HepG2 (cell line): ENCODE measurements at regions not wholly inside any gene's neighbourhood (a gene's known extent, or its start where the extent isn't known, plus 50 kb on each side); places are given as distances from the start of the nearest gene placed in this dataset.

ENCODE experiments used
- ATAC-seq: fragments of 200-7000 bp; cut with Tn5 transposase; 3 replicates; pipeline ENCODE4 v1.9.1; 2020; ENCODE audit warnings: mild to moderate bottlenecking, moderate library complexity
- BruUV-seq: library from RNA; stranded (reverse); fragments of 400-500 nt; replicated peaks from 2 replicates; lab custom pipeline; 2021; lab: Mats Ljungman, UMichigan
- CTCF ChIA-PET: fragments of 300-600 bp; formaldehyde crosslinking; extraction: SDS; loops from one replicate; lab custom pipeline; 2021; ENCODE audit warnings: low total read pairs, inconsistent platforms, low intra/inter-chr PET ratio; lab: Yijun Ruan, JAX
- POLR2A ChIA-PET: fragments of 350-600 bp; sonication (Branson Sonifier 250); formaldehyde crosslinking; loops from one replicate; lab custom pipeline; 2020; ENCODE audit warnings: antibody characterized with exemption, inconsistent platforms; lab: Yijun Ruan, JAX
- DNase-seq: peaks from one replicate; pipeline ENCODE4 v3.0.0-alpha.2; 2015; ENCODE audit warnings: low spot score
- FAIRE-seq: peaks from 3 replicates; lab custom pipeline; 2011; peaks lifted over from hg19 to GRCh38; lab: Jason Lieb, UNC
- H2AFZ ChIP-seq: one replicate; pipeline ENCODE4 v1.6.1; 2011; ENCODE audit warnings: low read length, inconsistent platforms
- H3K27ac ChIP-seq: fragments of 300-600 bp; 3 replicates; pipeline ENCODE4 v1.8.0; 2011; ENCODE audit warnings: mixed run types, mild to moderate bottlenecking, mixed read lengths, low read length, inconsistent platforms; ENCODE audit not compliant: insufficient read depth; ENCODE audit errors: extremely low read length
- H3K27me3 ChIP-seq, 2 experiments: fragments of 200-600 bp in 1 of 2; 2 replicates in 1 of 2; 3 replicates in 1 of 2; pipeline versions ENCODE4 v1.6.0 to v1.8.0; 2011; ENCODE audit warnings: low read length in 2 of 2, mild to moderate bottlenecking in 2 of 2, moderate library complexity in 2 of 2, inconsistent platforms in 1 of 2; ENCODE audit not compliant: insufficient read depth in 2 of 2, control insufficient read depth in 1 of 2
- H3K36me3 ChIP-seq, 2 experiments: fragments of 200-600 bp in 1 of 2; replicated peaks in 1 of 2; 2 replicates in 1 of 2; 3 replicates in 1 of 2; pipeline versions ENCODE4 v1.5.1 to v1.8.0; 2011; ENCODE audit warnings: low read length in 2 of 2, inconsistent platforms in 1 of 2; ENCODE audit not compliant: insufficient read depth in 2 of 2, control insufficient read depth in 1 of 2
- H3K4me1 ChIP-seq: 2 replicates; pipeline ENCODE4 v1.5.1; 2012; ENCODE audit warnings: low read length, inconsistent platforms; ENCODE audit not compliant: insufficient read depth
- H3K4me2 ChIP-seq: 2 replicates; pipeline ENCODE4 v1.6.0; 2011; ENCODE audit warnings: low read depth, low read length, inconsistent platforms
- H3K4me3 ChIP-seq, 3 experiments: fragments of 200-600 bp in 1 of 3; sonication (generic), shearing (Covaris generic) in 1 of 3; replicated peaks in 1 of 3; 2 replicates each; pipeline ENCODE4 v1.5.1; 2011 to 2016; ENCODE audit warnings: low read length in 3 of 3, inconsistent platforms in 2 of 3, low read depth in 2 of 3, mild to moderate bottlenecking in 2 of 3, control low read depth in 1 of 3, mixed read lengths in 1 of 3; ENCODE audit not compliant: insufficient read depth in 1 of 3
- H3K79me2 ChIP-seq: one replicate; pipeline ENCODE4 v1.6.1; 2011; ENCODE audit warnings: low read length, inconsistent platforms; ENCODE audit not compliant: insufficient read depth
- H3K9ac ChIP-seq: 2 replicates; pipeline ENCODE4 v1.6.0; 2011; ENCODE audit warnings: mild to moderate bottlenecking, low read depth, low read length, inconsistent platforms; ENCODE audit not compliant: insufficient read depth
- H3K9me3 ChIP-seq: 2 replicates; pipeline ENCODE4 v1.5.1; 2012; ENCODE audit warnings: mild to moderate bottlenecking, low read length
- H4K20me1 ChIP-seq: 2 replicates; pipeline ENCODE4 v1.6.0; 2011; ENCODE audit warnings: inconsistent platforms, mild to moderate bottlenecking, low read length, moderate library complexity; ENCODE audit not compliant: insufficient read depth
- FOXM1 ChIP-seq: sonication (generic); formaldehyde crosslinking; IDR thresholded peaks from 2 replicates; pipeline ENCODE4 v1.5.0; 2020; ENCODE audit warnings: missing genetic modification reagents
- FOXO1 ChIP-seq: sonication (generic); formaldehyde crosslinking; IDR thresholded peaks from 2 replicates; pipeline ENCODE4 v1.4.0; 2020; ENCODE audit warnings: missing genetic modification reagents
- NFYC ChIP-seq: IDR thresholded peaks from 2 replicates; pipeline ENCODE4 v1.6.1; 2016; ENCODE audit warnings: missing genetic modification reagents, missing compliant biosample characterization
- ZBTB1 ChIP-seq: sonication (generic); formaldehyde crosslinking; IDR thresholded peaks from 2 replicates; pipeline ENCODE4 v1.4.0; 2020; ENCODE audit warnings: missing genetic modification reagents, borderline replicate concordance
- ZNF34 ChIP-seq: sonication (generic); formaldehyde crosslinking; IDR thresholded peaks from 2 replicates; pipeline ENCODE4 v1.4.0; 2020; ENCODE audit warnings: mild to moderate bottlenecking, missing genetic modification reagents, borderline replicate concordance
- WGBS: methylation state at CpG from one replicate; pipeline ENCODE4 v1.1.6; 2017; ENCODE audit warnings: low lambda C conversion rate; 5-methylcytosine and 5-hydroxymethylcytosine counted together
- in situ Hi-C: cut with HindIII; loops from 2 replicates; pipeline ENCODE4 v1.10.0; 2017; ENCODE audit warnings: low pct_unique_long_range_greater_than_20kb; ENCODE audit not compliant: extremely low pct_ligation_motif_present
- intact Hi-C: fragments of 100-400 bp; cut with micrococcal nuclease; formaldehyde crosslinking; loops from one replicate; pipeline ENCODE4 v1.10.0; 2022; ENCODE audit not compliant: unreplicated experiment
- TF ChIP-seq, protein P1 (sequence below): sonication (generic); formaldehyde crosslinking; IDR thresholded peaks from 2 replicates; pipeline ENCODE4 v1.9.0; 2021; ENCODE audit warnings: mild to moderate bottlenecking, missing genetic modification reagents
- TF ChIP-seq, protein P2 (sequence below): sonication (generic); formaldehyde crosslinking; IDR thresholded peaks from 2 replicates; pipeline ENCODE4 v1.4.0; 2020; ENCODE audit warnings: low read depth, mild to moderate bottlenecking, missing genetic modification reagents
- TF ChIP-seq, protein P3 (sequence below): sonication (generic); formaldehyde crosslinking; conservative IDR thresholded peaks from 2 replicates; pipeline ENCODE4 v1.8.0; 2022; ENCODE audit warnings: mild to moderate bottlenecking, moderate library complexity, missing genetic modification reagents

- Histone ChIP-seq H3K79me2 (no peaks in the 10 kb centered on the region), H3K27me3 (no peaks in the 10 kb centered on the region; a peak in 1 of 5 replicates), H3K27ac (no peak overlapping the region), H3K9ac (no peak overlapping the region), H3K36me3 (no peaks in the 10 kb centered on the region), H3K9me3 (no peaks in the 10 kb centered on the region), H2AFZ (no peak overlapping the region), H3K4me3 (no peak overlapping the region), H3K4me2 (no peak overlapping the region), H3K4me1 (peaks cover 53% of the 10 kb centered on the region), H4K20me1 (no peaks in the 10 kb centered on the region)
- intact Hi-C loops = no loop called here
- 75% methylated on average over 4 of the region's 4 CpGs for WGBS
- no TSS peak for BruUV-seq
- ATAC-seq (no peak), DNase-seq (no peak), FAIRE-seq (no peak)
- in situ Hi-C loops = no loop called here
- TF ChIP-seq ZBTB1 (CRISPR knock-in tag) (no peak), NFYC (CRISPR knock-in tag) (no peak), FOXM1 (CRISPR knock-in tag) (no peak), FOXO1 (no peak), ZNF34 (no peak)
- TF ChIP-seq, protein P1, sequence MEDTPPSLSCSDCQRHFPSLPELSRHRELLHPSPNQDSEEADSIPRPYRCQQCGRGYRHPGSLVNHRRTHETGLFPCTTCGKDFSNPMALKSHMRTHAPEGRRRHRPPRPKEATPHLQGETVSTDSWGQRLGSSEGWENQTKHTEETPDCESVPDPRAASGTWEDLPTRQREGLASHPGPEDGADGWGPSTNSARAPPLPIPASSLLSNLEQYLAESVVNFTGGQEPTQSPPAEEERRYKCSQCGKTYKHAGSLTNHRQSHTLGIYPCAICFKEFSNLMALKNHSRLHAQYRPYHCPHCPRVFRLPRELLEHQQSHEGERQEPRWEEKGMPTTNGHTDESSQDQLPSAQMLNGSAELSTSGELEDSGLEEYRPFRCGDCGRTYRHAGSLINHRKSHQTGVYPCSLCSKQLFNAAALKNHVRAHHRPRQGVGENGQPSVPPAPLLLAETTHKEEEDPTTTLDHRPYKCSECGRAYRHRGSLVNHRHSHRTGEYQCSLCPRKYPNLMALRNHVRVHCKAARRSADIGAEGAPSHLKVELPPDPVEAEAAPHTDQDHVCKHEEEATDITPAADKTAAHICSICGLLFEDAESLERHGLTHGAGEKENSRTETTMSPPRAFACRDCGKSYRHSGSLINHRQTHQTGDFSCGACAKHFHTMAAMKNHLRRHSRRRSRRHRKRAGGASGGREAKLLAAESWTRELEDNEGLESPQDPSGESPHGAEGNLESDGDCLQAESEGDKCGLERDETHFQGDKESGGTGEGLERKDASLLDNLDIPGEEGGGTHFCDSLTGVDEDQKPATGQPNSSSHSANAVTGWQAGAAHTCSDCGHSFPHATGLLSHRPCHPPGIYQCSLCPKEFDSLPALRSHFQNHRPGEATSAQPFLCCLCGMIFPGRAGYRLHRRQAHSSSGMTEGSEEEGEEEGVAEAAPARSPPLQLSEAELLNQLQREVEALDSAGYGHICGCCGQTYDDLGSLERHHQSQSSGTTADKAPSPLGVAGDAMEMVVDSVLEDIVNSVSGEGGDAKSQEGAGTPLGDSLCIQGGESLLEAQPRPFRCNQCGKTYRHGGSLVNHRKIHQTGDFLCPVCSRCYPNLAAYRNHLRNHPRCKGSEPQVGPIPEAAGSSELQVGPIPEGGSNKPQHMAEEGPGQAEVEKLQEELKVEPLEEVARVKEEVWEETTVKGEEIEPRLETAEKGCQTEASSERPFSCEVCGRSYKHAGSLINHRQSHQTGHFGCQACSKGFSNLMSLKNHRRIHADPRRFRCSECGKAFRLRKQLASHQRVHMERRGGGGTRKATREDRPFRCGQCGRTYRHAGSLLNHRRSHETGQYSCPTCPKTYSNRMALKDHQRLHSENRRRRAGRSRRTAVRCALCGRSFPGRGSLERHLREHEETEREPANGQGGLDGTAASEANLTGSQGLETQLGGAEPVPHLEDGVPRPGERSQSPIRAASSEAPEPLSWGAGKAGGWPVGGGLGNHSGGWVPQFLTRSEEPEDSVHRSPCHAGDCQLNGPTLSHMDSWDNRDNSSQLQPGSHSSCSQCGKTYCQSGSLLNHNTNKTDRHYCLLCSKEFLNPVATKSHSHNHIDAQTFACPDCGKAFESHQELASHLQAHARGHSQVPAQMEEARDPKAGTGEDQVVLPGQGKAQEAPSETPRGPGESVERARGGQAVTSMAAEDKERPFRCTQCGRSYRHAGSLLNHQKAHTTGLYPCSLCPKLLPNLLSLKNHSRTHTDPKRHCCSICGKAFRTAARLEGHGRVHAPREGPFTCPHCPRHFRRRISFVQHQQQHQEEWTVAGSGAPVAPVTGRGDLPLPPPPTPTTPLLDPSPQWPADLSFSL (CRISPR knock-in tag) = no peak
- TF ChIP-seq, protein P2, sequence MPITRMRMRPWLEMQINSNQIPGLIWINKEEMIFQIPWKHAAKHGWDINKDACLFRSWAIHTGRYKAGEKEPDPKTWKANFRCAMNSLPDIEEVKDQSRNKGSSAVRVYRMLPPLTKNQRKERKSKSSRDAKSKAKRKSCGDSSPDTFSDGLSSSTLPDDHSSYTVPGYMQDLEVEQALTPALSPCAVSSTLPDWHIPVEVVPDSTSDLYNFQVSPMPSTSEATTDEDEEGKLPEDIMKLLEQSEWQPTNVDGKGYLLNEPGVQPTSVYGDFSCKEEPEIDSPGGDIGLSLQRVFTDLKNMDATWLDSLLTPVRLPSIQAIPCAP (CRISPR knock-in tag) = no peak
- TF ChIP-seq, protein P3, sequence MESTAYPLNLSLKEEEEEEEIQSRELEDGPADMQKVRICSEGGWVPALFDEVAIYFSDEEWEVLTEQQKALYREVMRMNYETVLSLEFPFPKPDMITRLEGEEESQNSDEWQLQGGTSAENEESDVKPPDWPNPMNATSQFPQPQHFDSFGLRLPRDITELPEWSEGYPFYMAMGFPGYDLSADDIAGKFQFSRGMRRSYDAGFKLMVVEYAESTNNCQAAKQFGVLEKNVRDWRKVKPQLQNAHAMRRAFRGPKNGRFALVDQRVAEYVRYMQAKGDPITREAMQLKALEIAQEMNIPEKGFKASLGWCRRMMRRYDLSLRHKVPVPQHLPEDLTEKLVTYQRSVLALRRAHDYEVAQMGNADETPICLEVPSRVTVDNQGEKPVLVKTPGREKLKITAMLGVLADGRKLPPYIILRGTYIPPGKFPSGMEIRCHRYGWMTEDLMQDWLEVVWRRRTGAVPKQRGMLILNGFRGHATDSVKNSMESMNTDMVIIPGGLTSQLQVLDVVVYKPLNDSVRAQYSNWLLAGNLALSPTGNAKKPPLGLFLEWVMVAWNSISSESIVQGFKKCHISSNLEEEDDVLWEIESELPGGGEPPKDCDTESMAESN (CRISPR knock-in tag) = no peak
- ChIA-PET CTCF (no interaction called here), POLR2A (no interaction called here)
Observed at GRCh38 chr9:105070176-105070575, 142.2 kb upstream of the ABCA1 start.
